Neural cell (in vitro differentiated cells): ENCODE measurements at regions not wholly inside any gene's neighbourhood (a gene's known extent, or its start where the extent isn't known, plus 50 kb on each side); places are given as distances from the start of the nearest gene placed in this dataset.

Experiments used
- EP300 ChIP-seq: fragments of 450-650 bp; conservative IDR thresholded peaks from 2 replicates; pipeline ENCODE4 v1.6.1; 2014; ENCODE audit warnings: antibody characterized with exemption, mild to moderate bottlenecking, moderate library complexity; ENCODE audit not compliant: poor library complexity, severe bottlenecking
- EZH2 ChIP-seq: fragments of 200-600, 300-800 bp; shearing (Covaris generic), sonication (generic); IDR thresholded peaks from 2 replicates; pipeline ENCODE4 v1.6.1; 2014; ENCODE audit warnings: antibody characterized with exemption, low read length, borderline replicate concordance, mild to moderate bottlenecking; ENCODE audit not compliant: insufficient read depth, poor library complexity, severe bottlenecking
- POLR2AphosphoS5 ChIP-seq: IDR thresholded peaks from 2 replicates; pipeline ENCODE4 v1.6.1; 2012
- RAD21 ChIP-seq: fragments of 450-650 bp; conservative IDR thresholded peaks from 2 replicates; pipeline ENCODE4 v1.6.1; 2014; ENCODE audit warnings: antibody characterized with exemption, mild to moderate bottlenecking, moderate library complexity
- SMC3 ChIP-seq: fragments of 450-650 bp; conservative IDR thresholded peaks from 2 replicates; pipeline ENCODE4 v1.6.1; 2014; ENCODE audit warnings: antibody characterized with exemption, mild to moderate bottlenecking, moderate library complexity; ENCODE audit not compliant: poor library complexity
- TAF1 ChIP-seq: IDR thresholded peaks from 2 replicates; pipeline ENCODE4 v1.6.1; 2012; ENCODE audit warnings: low read depth
- TF ChIP-seq, protein P1 (sequence below): fragments of 450-650 bp; IDR thresholded peaks from 2 replicates; pipeline ENCODE4 v1.5.1; 2014; ENCODE audit warnings: antibody characterized with exemption, mild to moderate bottlenecking, moderate library complexity; ENCODE audit not compliant: poor library complexity, severe bottlenecking
- TF ChIP-seq, protein P2 (sequence below): IDR thresholded peaks from 2 replicates; pipeline ENCODE4 v1.6.1; 2012; ENCODE audit warnings: borderline replicate concordance

GRCh38 chr1:194870860-194871259 lies 1684.4 kb upstream of the B3GALT2 start:
- TF ChIP-seq EP300 (no peak), TAF1 (no peak), EZH2 (no peak), POLR2AphosphoS5 (no peak), SMC3 (no peak), RAD21 (peak; percentile 44)
- TF ChIP-seq, protein P1, sequence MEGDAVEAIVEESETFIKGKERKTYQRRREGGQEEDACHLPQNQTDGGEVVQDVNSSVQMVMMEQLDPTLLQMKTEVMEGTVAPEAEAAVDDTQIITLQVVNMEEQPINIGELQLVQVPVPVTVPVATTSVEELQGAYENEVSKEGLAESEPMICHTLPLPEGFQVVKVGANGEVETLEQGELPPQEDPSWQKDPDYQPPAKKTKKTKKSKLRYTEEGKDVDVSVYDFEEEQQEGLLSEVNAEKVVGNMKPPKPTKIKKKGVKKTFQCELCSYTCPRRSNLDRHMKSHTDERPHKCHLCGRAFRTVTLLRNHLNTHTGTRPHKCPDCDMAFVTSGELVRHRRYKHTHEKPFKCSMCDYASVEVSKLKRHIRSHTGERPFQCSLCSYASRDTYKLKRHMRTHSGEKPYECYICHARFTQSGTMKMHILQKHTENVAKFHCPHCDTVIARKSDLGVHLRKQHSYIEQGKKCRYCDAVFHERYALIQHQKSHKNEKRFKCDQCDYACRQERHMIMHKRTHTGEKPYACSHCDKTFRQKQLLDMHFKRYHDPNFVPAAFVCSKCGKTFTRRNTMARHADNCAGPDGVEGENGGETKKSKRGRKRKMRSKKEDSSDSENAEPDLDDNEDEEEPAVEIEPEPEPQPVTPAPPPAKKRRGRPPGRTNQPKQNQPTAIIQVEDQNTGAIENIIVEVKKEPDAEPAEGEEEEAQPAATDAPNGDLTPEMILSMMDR: no peak
- TF ChIP-seq, protein P2, sequence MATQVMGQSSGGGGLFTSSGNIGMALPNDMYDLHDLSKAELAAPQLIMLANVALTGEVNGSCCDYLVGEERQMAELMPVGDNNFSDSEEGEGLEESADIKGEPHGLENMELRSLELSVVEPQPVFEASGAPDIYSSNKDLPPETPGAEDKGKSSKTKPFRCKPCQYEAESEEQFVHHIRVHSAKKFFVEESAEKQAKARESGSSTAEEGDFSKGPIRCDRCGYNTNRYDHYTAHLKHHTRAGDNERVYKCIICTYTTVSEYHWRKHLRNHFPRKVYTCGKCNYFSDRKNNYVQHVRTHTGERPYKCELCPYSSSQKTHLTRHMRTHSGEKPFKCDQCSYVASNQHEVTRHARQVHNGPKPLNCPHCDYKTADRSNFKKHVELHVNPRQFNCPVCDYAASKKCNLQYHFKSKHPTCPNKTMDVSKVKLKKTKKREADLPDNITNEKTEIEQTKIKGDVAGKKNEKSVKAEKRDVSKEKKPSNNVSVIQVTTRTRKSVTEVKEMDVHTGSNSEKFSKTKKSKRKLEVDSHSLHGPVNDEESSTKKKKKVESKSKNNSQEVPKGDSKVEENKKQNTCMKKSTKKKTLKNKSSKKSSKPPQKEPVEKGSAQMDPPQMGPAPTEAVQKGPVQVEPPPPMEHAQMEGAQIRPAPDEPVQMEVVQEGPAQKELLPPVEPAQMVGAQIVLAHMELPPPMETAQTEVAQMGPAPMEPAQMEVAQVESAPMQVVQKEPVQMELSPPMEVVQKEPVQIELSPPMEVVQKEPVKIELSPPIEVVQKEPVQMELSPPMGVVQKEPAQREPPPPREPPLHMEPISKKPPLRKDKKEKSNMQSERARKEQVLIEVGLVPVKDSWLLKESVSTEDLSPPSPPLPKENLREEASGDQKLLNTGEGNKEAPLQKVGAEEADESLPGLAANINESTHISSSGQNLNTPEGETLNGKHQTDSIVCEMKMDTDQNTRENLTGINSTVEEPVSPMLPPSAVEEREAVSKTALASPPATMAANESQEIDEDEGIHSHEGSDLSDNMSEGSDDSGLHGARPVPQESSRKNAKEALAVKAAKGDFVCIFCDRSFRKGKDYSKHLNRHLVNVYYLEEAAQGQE: no peak
